ENCODE measurements at regions not wholly inside any gene's neighbourhood (a gene's known extent, or its start where the extent isn't known, plus 50 kb on each side); places are given as distances from the start of the nearest gene placed in this dataset.

GRCh38 chr1:82565146-82565545 lies 764.4 kb downstream of the ADGRL2 start:
- DNase-seq = peak; percentile 65
- no peaks in the 10 kb centered on the region for H3K9me3 ChIP-seq
- no peaks in the 10 kb centered on the region for H3K27me3 ChIP-seq
- no peaks in the 10 kb centered on the region for H3K36me3 ChIP-seq
- H3K4me3 ChIP-seq = no peak overlapping the region

- no peak for DNase-seq
- H3K9me3 ChIP-seq = no peaks in the 10 kb centered on the region
- H3K36me3 ChIP-seq = no peaks in the 10 kb centered on the region
- H3K27me3 ChIP-seq = no peaks in the 10 kb centered on the region
- no peak overlapping the region for H3K4me3 ChIP-seq
Observed at GRCh38 chr1:82564333-82564732, 763.6 kb downstream of the ADGRL2 start.

- Histone ChIP-seq H3K27me3 (no peaks in the 10 kb centered on the region), H3K36me3 (no peaks in the 10 kb centered on the region), H3K4me3 (no peak overlapping the region), H3K9me3 (no peaks in the 10 kb centered on the region)
- no peak for DNase-seq
Observed at GRCh38 chr1:82562448-82562847, 761.7 kb downstream of the ADGRL2 start.

- DNase-seq = no peak
- Histone ChIP-seq H3K27me3 (no peaks in the 10 kb centered on the region), H3K4me3 (no peak overlapping the region), H3K9me3 (no peaks in the 10 kb centered on the region), H3K36me3 (no peaks in the 10 kb centered on the region)
Observed at GRCh38 chr1:82560566-82560965, 759.8 kb downstream of the ADGRL2 start.

- no peak overlapping the region for H3K4me3 ChIP-seq
- H3K36me3 ChIP-seq = no peaks in the 10 kb centered on the region
- no peaks in the 10 kb centered on the region for H3K27me3 ChIP-seq
Observed at GRCh38 chr1:82555501-82555900, 754.8 kb downstream of the ADGRL2 start.

GRCh38 chr1:82549841-82550240 lies 749.1 kb downstream of the ADGRL2 start:
- Histone ChIP-seq H3K9me3 (no peaks in the 10 kb centered on the region), H3K27me3 (no peaks in the 10 kb centered on the region), H3K36me3 (no peaks in the 10 kb centered on the region), H3K4me3 (no peak overlapping the region)
- no peak for DNase-seq

More at GRCh38 chr1:82555501-82555900, 754.8 kb downstream of the ADGRL2 start:
- no peaks in the 10 kb centered on the region for H3K9me3 ChIP-seq
- no peak for DNase-seq

- no peak for DNase-seq
- H3K9me3 ChIP-seq = peaks cover 7% of the 10 kb centered on the region; the same call in 1 of the 2 replicates
- H3K4me3 ChIP-seq = no peak overlapping the region
- no peaks in the 10 kb centered on the region for H3K36me3 ChIP-seq
- no peaks in the 10 kb centered on the region for H3K27me3 ChIP-seq
Observed at GRCh38 chr1:82542766-82543165, 742.0 kb downstream of the ADGRL2 start.

GRCh38 chr1:82542141-82542540 lies 741.4 kb downstream of the ADGRL2 start:
- Histone ChIP-seq H3K4me3 (no peak overlapping the region), H3K36me3 (no peaks in the 10 kb centered on the region), H3K9me3 (peaks cover 7% of the 10 kb centered on the region; the same call in 1 of the 2 replicates), H3K27me3 (no peaks in the 10 kb centered on the region)
- DNase-seq = no peak

GRCh38 chr1:82540006-82540405 lies 739.3 kb downstream of the ADGRL2 start:
- Histone ChIP-seq H3K9me3 (peaks cover 7% of the 10 kb centered on the region; the same call in 1 of the 2 replicates), H3K27me3 (no peaks in the 10 kb centered on the region), H3K36me3 (no peaks in the 10 kb centered on the region), H3K4me3 (no peak overlapping the region)
- no peak for DNase-seq

- no peaks in the 10 kb centered on the region for H3K36me3 ChIP-seq
- peak; percentile 3 for DNase-seq
- H3K4me3 ChIP-seq = no peak overlapping the region
- no peaks in the 10 kb centered on the region for H3K27me3 ChIP-seq
- H3K9me3 ChIP-seq = peaks cover 7% of the 10 kb centered on the region; the same call in 1 of the 2 replicates
Observed at GRCh38 chr1:82538876-82539275, 738.1 kb downstream of the ADGRL2 start.

- DNase-seq = no peak
- H3K4me3 ChIP-seq = no peak overlapping the region
- no peaks in the 10 kb centered on the region for H3K36me3 ChIP-seq
- no peaks in the 10 kb centered on the region for H3K27me3 ChIP-seq
- H3K9me3 ChIP-seq = no peaks in the 10 kb centered on the region; the same call in 1 of the 2 replicates
Observed at GRCh38 chr1:82534996-82535395, 734.3 kb downstream of the ADGRL2 start.

GRCh38 chr1:82525378-82525777 lies 724.6 kb downstream of the ADGRL2 start:
- no peaks in the 10 kb centered on the region for H3K9me3 ChIP-seq
- no peak overlapping the region for H3K4me3 ChIP-seq
- no peaks in the 10 kb centered on the region for H3K27me3 ChIP-seq
- no peak for DNase-seq
- no peaks in the 10 kb centered on the region for H3K36me3 ChIP-seq

- H3K4me3 ChIP-seq = no peak overlapping the region
- H3K36me3 ChIP-seq = no peaks in the 10 kb centered on the region
- no peaks in the 10 kb centered on the region for H3K27me3 ChIP-seq
- DNase-seq = no peak
- H3K9me3 ChIP-seq = no peaks in the 10 kb centered on the region
Observed at GRCh38 chr1:82520611-82521010, 719.9 kb downstream of the ADGRL2 start.

- Histone ChIP-seq H3K9me3 (no peaks in the 10 kb centered on the region), H3K4me3 (no peak overlapping the region), H3K27me3 (no peaks in the 10 kb centered on the region), H3K36me3 (no peaks in the 10 kb centered on the region)
- DNase-seq = no peak
Observed at GRCh38 chr1:82517586-82517985, 716.9 kb downstream of the ADGRL2 start.

GRCh38 chr1:82515650-82516049 lies 714.9 kb downstream of the ADGRL2 start:
- Histone ChIP-seq H3K4me3 (no peak overlapping the region), H3K27me3 (no peaks in the 10 kb centered on the region; the same call in 1 of the 2 replicates), H3K9me3 (no peaks in the 10 kb centered on the region), H3K36me3 (no peaks in the 10 kb centered on the region)
- DNase-seq = no peak

- Histone ChIP-seq H3K9me3 (no peaks in the 10 kb centered on the region), H3K27me3 (no peaks in the 10 kb centered on the region; the same call in 1 of the 2 replicates), H3K4me3 (no peak overlapping the region), H3K36me3 (no peaks in the 10 kb centered on the region)
- no peak for DNase-seq
Observed at GRCh38 chr1:82511441-82511840, 710.7 kb downstream of the ADGRL2 start.

GRCh38 chr1:82510431-82510830 lies 709.7 kb downstream of the ADGRL2 start:
- no peaks in the 10 kb centered on the region for H3K9me3 ChIP-seq
- no peak for DNase-seq
- no peak overlapping the region for H3K4me3 ChIP-seq
- H3K27me3 ChIP-seq = no peaks in the 10 kb centered on the region; the same call in 1 of the 2 replicates
- no peaks in the 10 kb centered on the region for H3K36me3 ChIP-seq

GRCh38 chr1:82507011-82507410 lies 706.3 kb downstream of the ADGRL2 start:
- Histone ChIP-seq H3K36me3 (no peaks in the 10 kb centered on the region), H3K9me3 (no peaks in the 10 kb centered on the region), H3K4me3 (no peak overlapping the region), H3K27me3 (no peaks in the 10 kb centered on the region; the same call in 1 of the 2 replicates)
- DNase-seq = no peak

- no peak for DNase-seq
- Histone ChIP-seq H3K9me3 (no peaks in the 10 kb centered on the region), H3K36me3 (no peaks in the 10 kb centered on the region), H3K27me3 (no peaks in the 10 kb centered on the region), H3K4me3 (no peak overlapping the region)
Observed at GRCh38 chr1:82503822-82504221, 703.1 kb downstream of the ADGRL2 start.

Measured in MG63 (cell line).